Parathyroid adenoma (tissue), 2 donors: ENCODE measurements at regions not wholly inside any gene's neighbourhood (a gene's known extent, or its start where the extent isn't known, plus 50 kb on each side); places are given as distances from the start of the nearest gene placed in this dataset.

Source experiments
- H2AFZ ChIP-seq: fragments of 300-600 bp; sonication (generic); one replicate; pipeline ENCODE4 v1.7.0; 2017; ENCODE audit warnings: antibody characterized with exemption, mild to moderate bottlenecking
- H3K27ac ChIP-seq: fragments of 300-600 bp; sonication (generic); one replicate; pipeline ENCODE4 v1.7.0; 2017
- H3K27me3 ChIP-seq: fragments of 300-600 bp; sonication (generic); one replicate; pipeline ENCODE4 v1.7.0; 2017; ENCODE audit warnings: low read length; ENCODE audit not compliant: control insufficient read depth, insufficient read depth
- H3K36me3 ChIP-seq: fragments of 300-600 bp; sonication (generic); one replicate; pipeline ENCODE4 v1.7.0; 2017; ENCODE audit warnings: low read length; ENCODE audit not compliant: control insufficient read depth, insufficient read depth
- H3K4me1 ChIP-seq: fragments of 300-600 bp; sonication (generic); one replicate; pipeline ENCODE4 v1.7.0; 2017; ENCODE audit warnings: control low read depth
- H3K4me2 ChIP-seq: fragments of 300-600 bp; sonication (generic); one replicate; pipeline ENCODE4 v1.7.0; 2017; ENCODE audit warnings: low read length
- H3K4me3 ChIP-seq: fragments of 300-600 bp; sonication (generic); one replicate; pipeline ENCODE4 v1.7.0; 2017; ENCODE audit warnings: low read depth, low read length
- H3K79me2 ChIP-seq: fragments of 300-600 bp; sonication (generic); one replicate; pipeline ENCODE4 v1.7.0; 2017; ENCODE audit warnings: control low read depth
- H3K9ac ChIP-seq: fragments of 300-600 bp; sonication (generic); one replicate; pipeline ENCODE4 v1.7.0; 2017; ENCODE audit warnings: mild to moderate bottlenecking
- H3K9me3 ChIP-seq: fragments of 300-600 bp; sonication (generic); one replicate; pipeline ENCODE4 v1.7.0; 2017; ENCODE audit warnings: low read length; ENCODE audit not compliant: control insufficient read depth
- TF ChIP-seq, protein P1 (sequence below): fragments of 300-600 bp; sonication (generic); IDR thresholded peaks from one replicate; pipeline ENCODE4 v1.7.0; 2017; ENCODE audit warnings: antibody characterized with exemption, mild to moderate bottlenecking
- donor health status: primary hyperparathyroidism.

DNA sequence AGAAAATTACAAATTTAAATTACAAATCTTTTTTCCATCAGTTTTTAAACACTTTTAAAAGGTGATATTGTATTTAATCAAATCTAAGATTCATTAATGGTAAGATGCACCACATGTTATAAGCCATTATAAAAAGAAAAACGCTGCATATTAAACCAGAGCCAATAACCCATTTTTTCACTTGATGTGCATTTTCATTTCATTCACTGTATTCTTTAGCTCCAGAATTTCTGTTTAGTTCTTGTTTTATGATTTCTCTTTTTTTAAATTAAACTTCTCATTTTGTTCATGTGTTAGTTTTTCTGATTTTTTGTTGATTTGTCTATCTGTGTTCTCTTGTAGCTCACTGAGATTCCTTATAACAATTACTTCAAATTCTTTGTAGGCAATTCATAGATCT is 62.4 kb upstream of the MBOAT2 start:
- Histone ChIP-seq H3K4me1 (peaks cover under 1% of the 10 kb centered on the region), H3K9me3 (no peaks in the 10 kb centered on the region)

DNA sequence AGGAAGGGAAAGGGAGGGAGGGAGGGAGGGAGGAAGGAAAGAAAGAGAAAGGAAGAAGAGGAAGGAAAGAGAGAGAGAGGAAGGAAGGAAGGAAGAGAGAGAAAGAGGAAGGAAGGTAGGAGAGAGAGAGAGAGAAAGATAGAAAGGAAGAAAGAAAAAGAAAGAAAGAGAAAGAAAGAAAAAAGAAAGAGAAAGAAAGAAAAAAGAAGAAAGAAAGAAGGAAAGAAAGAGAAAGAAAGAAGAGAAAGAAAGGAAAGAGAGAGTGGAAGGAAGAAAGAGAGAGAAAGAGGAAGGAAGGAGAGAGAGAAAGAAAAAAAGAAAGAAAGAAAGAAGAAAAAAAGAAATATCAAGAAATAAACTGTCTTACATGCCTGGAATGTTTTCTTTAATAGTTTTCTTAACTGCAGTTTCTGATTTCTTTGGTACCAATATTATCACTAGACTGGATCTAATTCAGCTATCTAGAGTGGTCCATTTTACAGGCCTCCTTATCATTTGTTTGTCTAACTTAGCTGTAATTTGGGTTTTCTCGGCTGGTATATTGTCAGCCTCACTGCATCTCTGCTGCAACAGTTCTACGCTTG is 59.6 kb upstream of the MBOAT2 start:
- Histone ChIP-seq H3K79me2 (no peaks in the 10 kb centered on the region), H3K9me3 (no peaks in the 10 kb centered on the region), H3K9ac (no peak overlapping the region), H2AFZ (peak overlapping the region; percentile 22), H3K36me3 (no peaks in the 10 kb centered on the region), H3K4me2 (no peak overlapping the region), H3K27ac (no peak overlapping the region), H3K4me3 (no peak overlapping the region), H3K27me3 (no peaks in the 10 kb centered on the region), H3K4me1 (peaks cover 6% of the 10 kb centered on the region)
- TF ChIP-seq, protein P1, sequence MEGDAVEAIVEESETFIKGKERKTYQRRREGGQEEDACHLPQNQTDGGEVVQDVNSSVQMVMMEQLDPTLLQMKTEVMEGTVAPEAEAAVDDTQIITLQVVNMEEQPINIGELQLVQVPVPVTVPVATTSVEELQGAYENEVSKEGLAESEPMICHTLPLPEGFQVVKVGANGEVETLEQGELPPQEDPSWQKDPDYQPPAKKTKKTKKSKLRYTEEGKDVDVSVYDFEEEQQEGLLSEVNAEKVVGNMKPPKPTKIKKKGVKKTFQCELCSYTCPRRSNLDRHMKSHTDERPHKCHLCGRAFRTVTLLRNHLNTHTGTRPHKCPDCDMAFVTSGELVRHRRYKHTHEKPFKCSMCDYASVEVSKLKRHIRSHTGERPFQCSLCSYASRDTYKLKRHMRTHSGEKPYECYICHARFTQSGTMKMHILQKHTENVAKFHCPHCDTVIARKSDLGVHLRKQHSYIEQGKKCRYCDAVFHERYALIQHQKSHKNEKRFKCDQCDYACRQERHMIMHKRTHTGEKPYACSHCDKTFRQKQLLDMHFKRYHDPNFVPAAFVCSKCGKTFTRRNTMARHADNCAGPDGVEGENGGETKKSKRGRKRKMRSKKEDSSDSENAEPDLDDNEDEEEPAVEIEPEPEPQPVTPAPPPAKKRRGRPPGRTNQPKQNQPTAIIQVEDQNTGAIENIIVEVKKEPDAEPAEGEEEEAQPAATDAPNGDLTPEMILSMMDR, result no peak

More for the DNA sequence above, 62.4 kb upstream of the MBOAT2 start:
- H3K4me2 ChIP-seq, result no peak overlapping the region
- TF ChIP-seq, protein P1, result no peak
- H3K27ac ChIP-seq, result no peak overlapping the region
- H3K4me3 ChIP-seq, result no peak overlapping the region
- no peaks in the 10 kb centered on the region for H3K79me2 ChIP-seq
- no peaks in the 10 kb centered on the region for H3K36me3 ChIP-seq
- H3K27me3 ChIP-seq, result no peaks in the 10 kb centered on the region
- H3K9ac ChIP-seq, result no peak overlapping the region
- no peak overlapping the region for H2AFZ ChIP-seq

DNA sequence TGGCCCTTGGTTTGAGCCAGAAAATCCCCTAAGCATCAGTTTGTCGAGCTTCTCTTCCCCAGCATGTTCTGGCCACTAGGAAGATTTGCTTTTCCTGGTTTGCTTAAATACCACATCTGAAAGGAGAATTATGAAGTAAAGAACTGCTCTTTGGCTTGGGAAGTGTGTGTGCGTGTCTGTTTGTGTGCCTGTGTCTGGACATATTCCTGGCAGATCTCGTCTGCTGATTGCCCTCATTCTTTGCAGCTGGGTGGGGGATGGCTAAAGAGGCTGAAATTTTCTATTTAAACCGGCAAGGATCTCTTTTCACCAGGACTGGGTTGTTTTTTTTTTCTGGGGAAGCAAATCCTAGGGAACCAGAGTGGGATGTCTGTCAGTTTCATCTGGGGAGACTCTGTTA is 57.3 kb upstream of the MBOAT2 start:
- Histone ChIP-seq H3K4me1 (peaks cover 6% of the 10 kb centered on the region), H3K9ac (no peak overlapping the region), H3K27me3 (no peaks in the 10 kb centered on the region), H3K27ac (no peak overlapping the region), H3K79me2 (no peaks in the 10 kb centered on the region), H3K4me3 (no peak overlapping the region), H2AFZ (peak overlapping the region; percentile 43), H3K36me3 (no peaks in the 10 kb centered on the region), H3K4me2 (peak overlapping the region; percentile 24), H3K9me3 (no peaks in the 10 kb centered on the region)
- TF ChIP-seq, protein P1, result no peak

DNA sequence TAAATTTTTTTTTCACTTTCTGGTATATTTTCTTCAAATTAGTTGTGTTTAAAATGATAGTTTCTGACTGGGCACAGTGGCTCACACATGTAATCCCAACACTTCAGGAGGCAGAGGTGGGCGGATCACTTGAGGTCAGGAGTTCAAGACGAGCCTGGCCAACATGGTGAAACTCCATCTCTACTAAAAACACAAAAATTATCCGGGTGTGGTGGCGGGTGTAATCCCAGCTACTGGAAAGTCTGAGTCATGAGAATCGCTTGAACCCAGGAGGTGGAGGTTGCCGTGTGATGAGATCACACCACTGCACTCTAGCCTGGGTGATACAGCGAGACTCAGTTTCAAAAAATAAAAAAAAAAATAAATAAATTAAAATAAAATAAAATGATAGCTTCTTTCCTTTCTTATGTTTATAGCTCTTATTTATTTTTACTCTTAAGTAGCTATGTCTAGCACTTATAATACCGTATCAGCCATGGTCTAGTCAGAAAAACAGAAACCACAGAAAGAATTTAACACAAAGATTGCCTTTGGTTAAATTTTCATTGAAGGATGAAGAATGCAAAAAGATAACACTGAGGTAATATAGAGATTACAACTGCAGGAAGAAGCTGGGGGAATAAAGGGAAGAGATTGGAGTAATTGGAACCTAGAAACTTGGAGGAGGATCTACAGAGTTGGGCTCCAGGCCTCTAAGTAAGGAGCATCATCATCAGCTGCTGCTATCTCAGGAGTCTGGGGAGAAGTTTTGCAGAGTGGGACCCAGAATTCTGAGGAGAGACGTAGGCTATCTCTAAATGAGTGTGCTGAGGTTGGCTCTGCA is 54.7 kb upstream of the MBOAT2 start:
- no peak overlapping the region for H2AFZ ChIP-seq
- no peaks in the 10 kb centered on the region for H3K27me3 ChIP-seq
- no peaks in the 10 kb centered on the region for H3K79me2 ChIP-seq
- H3K4me2 ChIP-seq, result no peak overlapping the region
- no peak overlapping the region for H3K4me3 ChIP-seq
- H3K36me3 ChIP-seq, result no peaks in the 10 kb centered on the region
- H3K9ac ChIP-seq, result no peak overlapping the region
- peaks cover 6% of the 10 kb centered on the region for H3K4me1 ChIP-seq
- no peaks in the 10 kb centered on the region for H3K9me3 ChIP-seq
- TF ChIP-seq, protein P1, result no peak
- H3K27ac ChIP-seq, result no peak overlapping the region
